GM19468 (cell line): ENCODE measurements at regions not wholly inside any gene's neighbourhood (a gene's known extent, or its start where the extent isn't known, plus 50 kb on each side); places are given as distances from the start of the nearest gene placed in this dataset.

Source experiments
- ATAC-seq: cut with Tn5 transposase; IDR thresholded peaks from one replicate; pipeline ENCODE4 v1.9.1; 2021; ENCODE audit warnings: mild to moderate bottlenecking, moderate library complexity, moderate number of reproducible peaks; ENCODE audit not compliant: unreplicated experiment; ENCODE audit errors: extremely low read depth

GRCh38 chr18:39033312-39033711, 1467.7 kb upstream of the CELF4 start:
- no peak for ATAC-seq

- no peak for ATAC-seq
These were observed 1466.0 kb upstream of the CELF4 start for GRCh38 chr18:39031647-39032046.

GRCh38 chr18:39030124-39030655, 1464.6 kb upstream of the CELF4 start:
- ATAC-seq, result no peak

GRCh38 chr18:39025531-39025930, 1459.9 kb upstream of the CELF4 start:
- no peak for ATAC-seq

- ATAC-seq, result no peak
These were observed 1454.4 kb upstream of the CELF4 start for GRCh38 chr18:39019989-39020388.

- ATAC-seq, result no peak
These were observed 1441.7 kb upstream of the CELF4 start for GRCh38 chr18:39007031-39007902.

- no peak for ATAC-seq
These were observed 1430.5 kb upstream of the CELF4 start for GRCh38 chr18:38996056-38996455.

- ATAC-seq, result no peak
These were observed 1427.7 kb upstream of the CELF4 start for GRCh38 chr18:38993342-38993741.

GRCh38 chr18:38984968-38985367, 1419.4 kb upstream of the CELF4 start:
- no peak for ATAC-seq

- ATAC-seq, result no peak
These were observed 1416.5 kb upstream of the CELF4 start for GRCh38 chr18:38982072-38982471.

- no peak for ATAC-seq
These were observed 1415.8 kb upstream of the CELF4 start for GRCh38 chr18:38981389-38981788.

- no peak for ATAC-seq
These were observed 1414.8 kb upstream of the CELF4 start for GRCh38 chr18:38980420-38980819.

GRCh38 chr18:38972571-38972970, 1407.0 kb upstream of the CELF4 start:
- ATAC-seq, result no peak

GRCh38 chr18:38971881-38972280, 1406.3 kb upstream of the CELF4 start:
- ATAC-seq, result no peak

GRCh38 chr18:38966841-38967240, 1401.2 kb upstream of the CELF4 start:
- ATAC-seq, result no peak

- ATAC-seq, result no peak
These were observed 1398.5 kb upstream of the CELF4 start for GRCh38 chr18:38963943-38964660.

- ATAC-seq, result no peak
These were observed 1396.3 kb upstream of the CELF4 start for GRCh38 chr18:38961880-38962279.

- ATAC-seq, result no peak
These were observed 1392.1 kb upstream of the CELF4 start for GRCh38 chr18:38957736-38958135.

GRCh38 chr18:38956068-38956467, 1390.5 kb upstream of the CELF4 start:
- no peak for ATAC-seq

GRCh38 chr18:38951633-38952032, 1386.0 kb upstream of the CELF4 start:
- no peak for ATAC-seq

- no peak for ATAC-seq
These were observed 1382.8 kb upstream of the CELF4 start for GRCh38 chr18:38948436-38948835.
